ENCODE measurements at regions not wholly inside any gene's neighbourhood (a gene's known extent, or its start where the extent isn't known, plus 50 kb on each side); places are given as distances from the start of the nearest gene placed in this dataset.

- TF ChIP-seq FOXP2 (optimal IDR thresholded peaks at IDR 0.05; ENCODE audit: control extremely low read depth, extremely low read length, insufficient read depth) (no peak), POLR2AphosphoS5 (IDR thresholded peaks at IDR 0.05; ENCODE audit: borderline replicate concordance, low read depth, low read length) (no peak), EZH2 (IDR thresholded peaks at IDR 0.05) (no peak)
- Histone ChIP-seq H3K9ac (ENCODE audit: insufficient read length) (no peak overlapping the region), H3K9me3 (ENCODE audit: low read depth, low read length) (no peaks in the 10 kb centered on the region)
Observed at GRCh38 chr13:19058566-19058965, 123.1 kb downstream of the TUBA3C start.

DNA sequence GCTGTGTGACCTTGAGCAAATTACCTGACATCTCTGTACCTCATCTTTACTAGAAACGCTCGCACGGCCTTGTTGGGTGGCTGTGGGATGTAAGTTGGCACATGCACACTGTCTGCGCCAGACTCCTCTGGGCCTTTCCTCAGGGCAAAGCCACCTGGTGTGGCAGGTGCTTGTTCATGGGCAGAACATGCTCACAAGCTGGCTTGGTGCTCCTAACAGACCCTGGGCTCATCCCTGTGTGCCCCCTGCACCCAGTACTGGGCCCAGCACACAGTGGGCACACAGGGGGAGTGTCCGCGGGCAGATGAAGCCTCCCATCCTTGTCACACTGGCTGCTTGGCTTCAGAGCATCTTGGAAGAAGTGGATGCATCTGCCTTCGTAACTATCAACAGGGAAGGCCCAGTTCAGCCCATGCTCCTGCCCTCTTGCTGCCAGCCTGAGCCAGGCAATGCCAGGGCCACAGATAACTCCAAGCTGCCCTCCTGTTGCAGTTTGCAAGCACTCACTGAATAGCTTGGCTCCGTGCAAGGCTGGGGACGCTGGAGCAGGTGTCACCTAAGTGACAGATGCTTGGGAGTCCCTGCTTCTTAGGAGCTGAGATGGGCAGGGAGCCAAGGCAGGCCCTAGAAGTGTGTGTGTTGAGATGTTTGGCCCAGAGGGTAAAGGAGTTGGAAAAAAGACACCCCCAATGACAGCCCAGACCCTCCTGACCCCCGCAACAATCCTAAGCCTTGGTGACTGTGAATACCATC is 123.9 kb downstream of the TUBA3C start:
- no peak for DNase-seq (ENCODE audit: low read depth, low spot score)
- Histone ChIP-seq H3K36me3 (ENCODE audit: insufficient read depth, low read length) (no peaks in the 10 kb centered on the region), H3K4me3 (no peak overlapping the region), H3K9ac (ENCODE audit: insufficient read length) (no peak overlapping the region), H3K27ac (no peak overlapping the region), H3K9me3 (ENCODE audit: low read depth, low read length) (no peaks in the 10 kb centered on the region)
- TF ChIP-seq FOXP2 (optimal IDR thresholded peaks at IDR 0.05; ENCODE audit: control extremely low read depth, extremely low read length, insufficient read depth), result no peak
- TF ChIP-seq POLR2AphosphoS5 (IDR thresholded peaks at IDR 0.05; ENCODE audit: borderline replicate concordance, low read depth, low read length), result no peak
- no peak for TF ChIP-seq EZH2 (IDR thresholded peaks at IDR 0.05)

More at GRCh38 chr13:19058566-19058965, 123.1 kb downstream of the TUBA3C start:
- H3K4me3 ChIP-seq, result no peak overlapping the region
- H3K36me3 ChIP-seq (ENCODE audit: insufficient read depth, low read length), result no peaks in the 10 kb centered on the region
- DNase-seq (ENCODE audit: low read depth, low spot score), result no peak
- H3K27ac ChIP-seq, result no peak overlapping the region

DNA sequence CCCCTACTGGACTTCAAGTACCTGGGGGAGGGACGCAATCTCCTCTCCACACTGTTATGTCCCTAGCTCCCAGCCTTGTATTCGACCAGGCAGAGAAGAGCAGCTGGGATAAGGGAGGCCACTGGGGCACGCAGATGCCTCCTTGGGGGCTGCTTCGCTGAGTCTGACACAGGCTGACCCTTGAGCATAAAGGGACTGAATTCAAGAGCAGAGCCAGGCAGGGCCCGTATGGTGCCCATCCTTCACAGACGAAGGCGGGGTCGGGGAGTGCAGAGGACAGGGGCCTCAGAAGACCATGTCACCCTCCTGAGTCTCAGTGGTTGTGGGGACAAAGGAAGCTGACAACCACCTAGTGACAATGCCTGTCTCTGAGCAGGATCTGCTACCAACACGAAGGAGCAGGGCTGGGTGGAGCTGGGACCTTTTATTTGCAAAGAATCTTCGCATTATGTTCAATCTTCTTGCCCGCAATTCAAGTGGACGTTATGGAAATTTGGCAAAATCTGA is 124.6 kb downstream of the TUBA3C start:
- no peak for TF ChIP-seq FOXP2 (optimal IDR thresholded peaks at IDR 0.05; ENCODE audit: control extremely low read depth, extremely low read length, insufficient read depth)
- no peak for TF ChIP-seq POLR2AphosphoS5 (IDR thresholded peaks at IDR 0.05; ENCODE audit: borderline replicate concordance, low read depth, low read length)
- no peak for TF ChIP-seq EZH2 (IDR thresholded peaks at IDR 0.05)
- no peaks in the 10 kb centered on the region for H3K36me3 ChIP-seq (ENCODE audit: insufficient read depth, low read length)
- no peak overlapping the region for H3K9ac ChIP-seq (ENCODE audit: insufficient read length)
- H3K27ac ChIP-seq, result no peak overlapping the region
- no peak for DNase-seq (ENCODE audit: low read depth, low spot score)
- H3K4me3 ChIP-seq, result no peak overlapping the region
- no peaks in the 10 kb centered on the region for H3K9me3 ChIP-seq (ENCODE audit: low read depth, low read length)

DNA sequence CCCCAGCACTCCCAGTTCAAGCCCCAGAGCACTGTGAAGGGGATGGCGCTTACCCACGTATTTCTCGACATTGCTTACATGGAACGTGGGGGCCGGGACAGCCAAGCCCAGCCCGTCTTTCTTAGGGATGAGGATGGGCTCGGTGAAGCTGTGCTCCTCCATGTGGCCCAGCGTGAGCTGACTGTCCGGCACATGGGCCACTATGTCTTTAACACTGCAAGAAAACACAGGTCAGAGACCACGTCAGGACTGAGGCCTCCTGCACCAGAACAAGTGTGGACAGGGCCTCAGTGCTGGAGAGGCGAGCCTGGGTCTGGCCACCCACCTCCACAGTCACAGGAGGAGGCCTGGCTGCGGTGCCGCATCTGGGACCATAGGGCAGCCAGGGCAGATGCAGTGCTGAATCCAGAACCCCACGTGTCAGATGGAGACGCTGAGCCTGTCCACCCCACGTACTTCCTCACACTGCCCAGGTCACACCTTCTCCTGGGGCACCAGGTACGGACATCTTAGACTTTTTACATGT is 125.2 kb downstream of the TUBA3C start:
- no peak for DNase-seq (ENCODE audit: low read depth, low spot score)
- Histone ChIP-seq H3K4me3 (no peak overlapping the region), H3K36me3 (ENCODE audit: insufficient read depth, low read length) (no peaks in the 10 kb centered on the region), H3K27ac (no peak overlapping the region), H3K9me3 (ENCODE audit: low read depth, low read length) (no peaks in the 10 kb centered on the region), H3K9ac (ENCODE audit: insufficient read length) (no peak overlapping the region)
- TF ChIP-seq FOXP2 (optimal IDR thresholded peaks at IDR 0.05; ENCODE audit: control extremely low read depth, extremely low read length, insufficient read depth) (no peak), EZH2 (IDR thresholded peaks at IDR 0.05) (no peak), POLR2AphosphoS5 (IDR thresholded peaks at IDR 0.05; ENCODE audit: borderline replicate concordance, low read depth, low read length) (no peak)

GRCh38 chr13:19055611-19056010 is 126.0 kb downstream of the TUBA3C start:
- H3K9me3 ChIP-seq (ENCODE audit: low read depth, low read length), result no peaks in the 10 kb centered on the region
- H3K9ac ChIP-seq (ENCODE audit: insufficient read length), result no peak overlapping the region
- H3K27ac ChIP-seq, result no peak overlapping the region
- TF ChIP-seq POLR2AphosphoS5 (IDR thresholded peaks at IDR 0.05; ENCODE audit: borderline replicate concordance, low read depth, low read length) (no peak), EZH2 (IDR thresholded peaks at IDR 0.05) (no peak), FOXP2 (optimal IDR thresholded peaks at IDR 0.05; ENCODE audit: control extremely low read depth, extremely low read length, insufficient read depth) (no peak)
- no peak for DNase-seq (ENCODE audit: low read depth, low spot score)
- no peak overlapping the region for H3K4me3 ChIP-seq
- H3K36me3 ChIP-seq (ENCODE audit: insufficient read depth, low read length), result no peaks in the 10 kb centered on the region

- DNase-seq (ENCODE audit: low read depth, low spot score), result no peak
- Histone ChIP-seq H3K4me3 (no peak overlapping the region), H3K27ac (no peak overlapping the region), H3K36me3 (ENCODE audit: insufficient read depth, low read length) (no peaks in the 10 kb centered on the region), H3K9me3 (ENCODE audit: low read depth, low read length) (no peaks in the 10 kb centered on the region), H3K9ac (ENCODE audit: insufficient read length) (no peak overlapping the region)
- no peak for TF ChIP-seq POLR2AphosphoS5 (IDR thresholded peaks at IDR 0.05; ENCODE audit: borderline replicate concordance, low read depth, low read length)
- TF ChIP-seq EZH2 (IDR thresholded peaks at IDR 0.05), result no peak
- TF ChIP-seq FOXP2 (optimal IDR thresholded peaks at IDR 0.05; ENCODE audit: control extremely low read depth, extremely low read length, insufficient read depth), result no peak
Observed at GRCh38 chr13:19053561-19053960, 128.1 kb downstream of the TUBA3C start.

DNA sequence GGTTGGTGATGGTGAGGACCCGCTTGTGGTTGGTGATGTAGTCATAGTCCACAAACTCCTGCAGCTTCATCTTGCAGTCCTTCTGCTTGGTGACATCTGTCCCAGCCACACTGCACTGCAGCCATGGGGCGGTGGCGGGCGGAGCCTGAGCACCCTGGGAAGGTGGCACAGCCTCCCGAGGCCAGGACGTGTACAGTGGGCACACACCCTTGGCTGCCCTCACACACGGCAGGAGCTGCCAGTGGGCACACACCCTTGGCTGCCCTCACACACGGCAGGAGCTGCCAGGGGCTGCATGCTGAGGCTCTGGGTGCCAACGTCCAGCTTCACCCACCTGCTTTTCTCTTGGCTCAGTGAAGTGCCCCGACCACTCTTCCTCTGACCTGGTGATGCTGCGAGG is 128.7 kb downstream of the TUBA3C start:
- Histone ChIP-seq H3K36me3 (ENCODE audit: insufficient read depth, low read length) (no peaks in the 10 kb centered on the region), H3K9me3 (ENCODE audit: low read depth, low read length) (no peaks in the 10 kb centered on the region), H3K4me3 (no peak overlapping the region), H3K9ac (ENCODE audit: insufficient read length) (no peak overlapping the region), H3K27ac (no peak overlapping the region)
- DNase-seq (ENCODE audit: low read depth, low spot score), result no peak
- TF ChIP-seq FOXP2 (optimal IDR thresholded peaks at IDR 0.05; ENCODE audit: control extremely low read depth, extremely low read length, insufficient read depth) (no peak), POLR2AphosphoS5 (IDR thresholded peaks at IDR 0.05; ENCODE audit: borderline replicate concordance, low read depth, low read length) (no peak), EZH2 (IDR thresholded peaks at IDR 0.05) (no peak)

DNA sequence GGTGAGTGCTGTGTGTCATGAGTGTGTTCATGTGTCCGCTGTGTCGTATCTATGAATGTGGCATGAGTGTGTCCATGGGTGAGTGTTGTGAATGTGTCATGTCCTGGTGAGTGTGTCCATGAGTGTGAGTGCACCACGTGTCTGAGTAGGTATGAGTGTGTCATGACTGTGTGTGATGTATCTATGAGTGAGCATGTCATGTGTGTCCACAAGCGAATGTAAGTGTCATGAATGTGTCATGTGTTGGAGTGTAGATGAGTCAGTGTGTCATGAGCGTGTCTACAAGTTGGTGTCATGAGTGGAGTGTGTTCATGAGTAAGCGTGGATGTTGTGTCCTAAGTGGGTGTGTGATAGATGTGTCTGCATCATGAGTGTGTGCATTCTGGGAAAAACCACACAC is 129.4 kb downstream of the TUBA3C start:
- no peaks in the 10 kb centered on the region for H3K9me3 ChIP-seq (ENCODE audit: low read depth, low read length)
- H3K9ac ChIP-seq (ENCODE audit: insufficient read length), result no peak overlapping the region
- no peak overlapping the region for H3K27ac ChIP-seq
- DNase-seq (ENCODE audit: low read depth, low spot score), result no peak
- TF ChIP-seq EZH2 (IDR thresholded peaks at IDR 0.05), result no peak
- TF ChIP-seq FOXP2 (optimal IDR thresholded peaks at IDR 0.05; ENCODE audit: control extremely low read depth, extremely low read length, insufficient read depth), result no peak
- TF ChIP-seq POLR2AphosphoS5 (IDR thresholded peaks at IDR 0.05; ENCODE audit: borderline replicate concordance, low read depth, low read length), result no peak
- H3K36me3 ChIP-seq (ENCODE audit: insufficient read depth, low read length), result no peaks in the 10 kb centered on the region
- H3K4me3 ChIP-seq, result no peak overlapping the region

All from SK-N-MC (cell line).